ENCODE measurements at regions not wholly inside any gene's neighbourhood (a gene's known extent, or its start where the extent isn't known, plus 50 kb on each side); places are given as distances from the start of the nearest gene placed in this dataset.

- H3K79me2 ChIP-seq (ENCODE audit: control insufficient read depth, insufficient read depth, low read length), result no peaks in the 10 kb centered on the region
- RAD21 ChIA-PET (ENCODE audit: unreplicated experiment), result no interaction called here
- in situ Hi-C loops (cut with MboI), result no loop called here
- CTCF ChIA-PET, result no interaction called here
- TF ChIP-seq MAX (IDR thresholded peaks at IDR 0.05; ENCODE audit: low read depth, low read length) (no peak), TCF7 (IDR thresholded peaks at IDR 0.05; ENCODE audit: borderline replicate concordance) (no peak), RELB (IDR thresholded peaks at IDR 0.05; ENCODE audit: low read depth) (no peak), ASH2L (IDR thresholded peaks at IDR 0.05; ENCODE audit: borderline replicate concordance, low read depth) (no peak), CHD2 (IDR thresholded peaks at IDR 0.05; ENCODE audit: borderline replicate concordance, low read depth, low read length) (no peak)
- no peaks in the 10 kb centered on the region for H3K4me1 ChIP-seq (ENCODE audit: control insufficient read depth, insufficient read depth, low read length)
- no peaks in the 10 kb centered on the region for H4K20me1 ChIP-seq (ENCODE audit: control insufficient read depth, insufficient read depth)
- H3K9ac ChIP-seq (ENCODE audit: control insufficient read depth, insufficient read depth, low read length), result no peak overlapping the region
- FAIRE-seq (no peak), ATAC-seq (no peak), DNase-seq (ENCODE audit: low read depth, low spot score) (no peak)
- POLR2A ChIA-PET, result no interaction called here
- no peak overlapping the region for H3K27ac ChIP-seq (ENCODE audit: control insufficient read depth, insufficient read depth)
- no TSS peak for BruUV-seq (replicated peaks)
- SMC1A ChIA-PET (ENCODE audit: uncharacterized antibody, unreplicated experiment), result no interaction called here
- H3K27me3 ChIP-seq (replicated peaks in 1 of 2; ENCODE audit: control insufficient read depth in 2 of 2, insufficient read depth in 2 of 2, low read length in 1 of 2), result no peaks in the 10 kb centered on the region
- no peaks in the 10 kb centered on the region for H3K36me3 ChIP-seq (ENCODE audit: control insufficient read depth in 2 of 2, insufficient read depth in 2 of 2, low read length in 1 of 2)
- H3K4me2 ChIP-seq (ENCODE audit: control insufficient read depth, insufficient read depth), result no peak overlapping the region
- no peak overlapping the region for H2AFZ ChIP-seq (ENCODE audit: control insufficient read depth, low read depth, low read length)
- intact Hi-C loops (cut with micrococcal nuclease; ENCODE audit: unreplicated experiment), result no loop called here
- no peak overlapping the region for H3K4me3 ChIP-seq
- 8% methylated on average over 4 of the region's 4 CpGs for WGBS (ENCODE audit: insufficient coverage, insufficient replicate concordance, low lambda C conversion rate, missing lambda C conversion rate)
- H3K9me3 ChIP-seq (replicated peaks; ENCODE audit: control insufficient read depth, insufficient read depth, low read length), result no peaks in the 10 kb centered on the region
Observed at GRCh38 chr4:82248903-82249632, 124.7 kb downstream of the HNRNPD start.

GRCh38 chr4:82247629-82248028 is 126.2 kb downstream of the HNRNPD start:
- no peaks in the 10 kb centered on the region for H4K20me1 ChIP-seq (ENCODE audit: control insufficient read depth, insufficient read depth)
- FAIRE-seq (no peak), ATAC-seq (no peak), DNase-seq (ENCODE audit: low read depth, low spot score) (no peak)
- no peaks in the 10 kb centered on the region for H3K4me1 ChIP-seq (ENCODE audit: control insufficient read depth, insufficient read depth, low read length)
- no peak overlapping the region for H2AFZ ChIP-seq (ENCODE audit: control insufficient read depth, low read depth, low read length)
- H3K27ac ChIP-seq (ENCODE audit: control insufficient read depth, insufficient read depth), result no peak overlapping the region
- H3K9ac ChIP-seq (ENCODE audit: control insufficient read depth, insufficient read depth, low read length), result no peak overlapping the region
- WGBS (ENCODE audit: insufficient coverage, insufficient replicate concordance, low lambda C conversion rate, missing lambda C conversion rate), result 0% methylated on average over 1 of the region's 1 CpG
- POLR2A ChIA-PET, result no interaction called here
- H3K4me2 ChIP-seq (ENCODE audit: control insufficient read depth, insufficient read depth), result no peak overlapping the region
- H3K9me3 ChIP-seq (replicated peaks; ENCODE audit: control insufficient read depth, insufficient read depth, low read length), result no peaks in the 10 kb centered on the region
- RAD21 ChIA-PET (ENCODE audit: unreplicated experiment), result no interaction called here
- in situ Hi-C loops (cut with MboI), result no loop called here
- no peak overlapping the region for H3K4me3 ChIP-seq
- SMC1A ChIA-PET (ENCODE audit: uncharacterized antibody, unreplicated experiment), result no interaction called here
- no peaks in the 10 kb centered on the region for H3K79me2 ChIP-seq (ENCODE audit: control insufficient read depth, insufficient read depth, low read length)
- no peaks in the 10 kb centered on the region for H3K27me3 ChIP-seq (replicated peaks in 1 of 2; ENCODE audit: control insufficient read depth in 2 of 2, insufficient read depth in 2 of 2, low read length in 1 of 2)
- no TSS peak for BruUV-seq (replicated peaks)
- intact Hi-C loops (cut with micrococcal nuclease; ENCODE audit: unreplicated experiment), result no loop called here
- H3K36me3 ChIP-seq (ENCODE audit: control insufficient read depth in 2 of 2, insufficient read depth in 2 of 2, low read length in 1 of 2), result no peaks in the 10 kb centered on the region
- CTCF ChIA-PET, result no interaction called here
- no peak for TF ChIP-seq IKZF1 (conservative IDR thresholded peaks at IDR 0.05)
- no peak for TF ChIP-seq ZBTB11 (CRISPR knock-in tag; IDR thresholded peaks at IDR 0.05)
- TF ChIP-seq HSF1 (IDR thresholded peaks at IDR 0.05; ENCODE audit: low read depth, low read length), result no peak
- no peak for TF ChIP-seq JUND (IDR thresholded peaks at IDR 0.05; ENCODE audit: low read depth, low read length)
- no peak for TF ChIP-seq MYC (IDR thresholded peaks at IDR 0.05; ENCODE audit: insufficient read depth, insufficient read length, insufficient replicate concordance, low read length, severe bottlenecking)

All from GM12878 (cell line).